GM23248 (cell line): ENCODE measurements at regions not wholly inside any gene's neighbourhood (a gene's known extent, or its start where the extent isn't known, plus 50 kb on each side); places are given as distances from the start of the nearest gene placed in this dataset.

ENCODE experiments used
- EZH2 ChIP-seq: fragments of 200-600 bp; sonication (generic); IDR thresholded peaks from 2 replicates; pipeline ENCODE4 v1.6.1; 2018; ENCODE audit warnings: antibody characterized with exemption, mild to moderate bottlenecking; ENCODE audit not compliant: insufficient read depth, poor library complexity, severe bottlenecking
- EZH2phosphoT487 ChIP-seq: fragments of 200-600 bp; sonication (generic); IDR thresholded peaks from 2 replicates; pipeline ENCODE4 v1.6.1; 2018; ENCODE audit warnings: antibody characterized with exemption, moderate library complexity, mild to moderate bottlenecking, low read depth; ENCODE audit not compliant: insufficient read depth

- TF ChIP-seq EZH2phosphoT487 (no peak), EZH2 (no peak)
Measured at GRCh38 chr4:20353646-20354045, 101.9 kb downstream of the SLIT2 start.
